ENCODE measurements at regions not wholly inside any gene's neighbourhood (a gene's known extent, or its start where the extent isn't known, plus 50 kb on each side); places are given as distances from the start of the nearest gene placed in this dataset.

DNA sequence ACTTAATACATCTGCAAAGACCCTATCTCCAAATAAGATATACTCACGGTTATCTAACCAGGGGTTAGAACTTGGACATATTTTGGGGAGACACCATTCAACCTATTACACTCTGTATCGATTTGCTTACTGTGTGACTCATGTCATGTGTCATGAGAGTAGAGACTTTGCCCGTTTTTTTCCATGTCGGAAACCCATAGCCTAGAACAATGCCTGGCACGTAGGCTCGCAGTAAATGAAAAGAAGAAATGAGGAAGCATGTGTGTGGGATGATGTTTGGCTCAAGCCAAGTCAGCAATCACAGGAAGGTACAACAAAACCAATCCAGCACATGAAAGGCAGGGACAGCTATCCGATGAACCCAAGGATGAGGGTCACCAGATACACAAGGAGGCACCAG lies 94.6 kb upstream of the DNAH5 start (continued):
- TF ChIP-seq, protein P1, sequence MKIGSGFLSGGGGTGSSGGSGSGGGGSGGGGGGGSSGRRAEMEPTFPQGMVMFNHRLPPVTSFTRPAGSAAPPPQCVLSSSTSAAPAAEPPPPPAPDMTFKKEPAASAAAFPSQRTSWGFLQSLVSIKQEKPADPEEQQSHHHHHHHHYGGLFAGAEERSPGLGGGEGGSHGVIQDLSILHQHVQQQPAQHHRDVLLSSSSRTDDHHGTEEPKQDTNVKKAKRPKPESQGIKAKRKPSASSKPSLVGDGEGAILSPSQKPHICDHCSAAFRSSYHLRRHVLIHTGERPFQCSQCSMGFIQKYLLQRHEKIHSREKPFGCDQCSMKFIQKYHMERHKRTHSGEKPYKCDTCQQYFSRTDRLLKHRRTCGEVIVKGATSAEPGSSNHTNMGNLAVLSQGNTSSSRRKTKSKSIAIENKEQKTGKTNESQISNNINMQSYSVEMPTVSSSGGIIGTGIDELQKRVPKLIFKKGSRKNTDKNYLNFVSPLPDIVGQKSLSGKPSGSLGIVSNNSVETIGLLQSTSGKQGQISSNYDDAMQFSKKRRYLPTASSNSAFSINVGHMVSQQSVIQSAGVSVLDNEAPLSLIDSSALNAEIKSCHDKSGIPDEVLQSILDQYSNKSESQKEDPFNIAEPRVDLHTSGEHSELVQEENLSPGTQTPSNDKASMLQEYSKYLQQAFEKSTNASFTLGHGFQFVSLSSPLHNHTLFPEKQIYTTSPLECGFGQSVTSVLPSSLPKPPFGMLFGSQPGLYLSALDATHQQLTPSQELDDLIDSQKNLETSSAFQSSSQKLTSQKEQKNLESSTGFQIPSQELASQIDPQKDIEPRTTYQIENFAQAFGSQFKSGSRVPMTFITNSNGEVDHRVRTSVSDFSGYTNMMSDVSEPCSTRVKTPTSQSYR (CRISPR knock-in tag; IDR thresholded peaks at IDR 0.05), result no peak
- TF ChIP-seq ZNF138 (CRISPR knock-in tag; conservative IDR thresholded peaks at IDR 0.05) (no peak), OVOL2 (CRISPR knock-in tag; IDR thresholded peaks at IDR 0.05; ENCODE audit: borderline replicate concordance) (no peak), NR3C1 (CRISPR knock-in tag; conservative IDR thresholded peaks at IDR 0.05; ENCODE audit: low read depth) (no peak), ZNF317 (CRISPR knock-in tag; IDR thresholded peaks at IDR 0.05; ENCODE audit: borderline replicate concordance, low read depth) (no peak)
- TF ChIP-seq, protein P2, sequence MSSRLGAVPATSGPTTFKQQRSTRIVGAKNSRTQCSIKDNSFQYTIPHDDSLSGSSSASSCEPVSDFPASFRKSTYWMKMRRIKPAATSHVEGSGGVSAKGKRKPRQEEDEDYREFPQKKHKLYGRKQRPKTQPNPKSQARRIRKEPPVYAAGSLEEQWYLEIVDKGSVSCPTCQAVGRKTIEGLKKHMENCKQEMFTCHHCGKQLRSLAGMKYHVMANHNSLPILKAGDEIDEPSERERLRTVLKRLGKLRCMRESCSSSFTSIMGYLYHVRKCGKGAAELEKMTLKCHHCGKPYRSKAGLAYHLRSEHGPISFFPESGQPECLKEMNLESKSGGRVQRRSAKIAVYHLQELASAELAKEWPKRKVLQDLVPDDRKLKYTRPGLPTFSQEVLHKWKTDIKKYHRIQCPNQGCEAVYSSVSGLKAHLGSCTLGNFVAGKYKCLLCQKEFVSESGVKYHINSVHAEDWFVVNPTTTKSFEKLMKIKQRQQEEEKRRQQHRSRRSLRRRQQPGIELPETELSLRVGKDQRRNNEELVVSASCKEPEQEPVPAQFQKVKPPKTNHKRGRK (CRISPR knock-in tag; IDR thresholded peaks at IDR 0.05; ENCODE audit: borderline replicate concordance), result no peak
- TF ChIP-seq, protein P3, sequence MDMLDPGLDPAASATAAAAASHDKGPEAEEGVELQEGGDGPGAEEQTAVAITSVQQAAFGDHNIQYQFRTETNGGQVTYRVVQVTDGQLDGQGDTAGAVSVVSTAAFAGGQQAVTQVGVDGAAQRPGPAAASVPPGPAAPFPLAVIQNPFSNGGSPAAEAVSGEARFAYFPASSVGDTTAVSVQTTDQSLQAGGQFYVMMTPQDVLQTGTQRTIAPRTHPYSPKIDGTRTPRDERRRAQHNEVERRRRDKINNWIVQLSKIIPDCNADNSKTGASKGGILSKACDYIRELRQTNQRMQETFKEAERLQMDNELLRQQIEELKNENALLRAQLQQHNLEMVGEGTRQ (CRISPR knock-in tag; IDR thresholded peaks at IDR 0.05), result no peak
- TF ChIP-seq, protein P4, sequence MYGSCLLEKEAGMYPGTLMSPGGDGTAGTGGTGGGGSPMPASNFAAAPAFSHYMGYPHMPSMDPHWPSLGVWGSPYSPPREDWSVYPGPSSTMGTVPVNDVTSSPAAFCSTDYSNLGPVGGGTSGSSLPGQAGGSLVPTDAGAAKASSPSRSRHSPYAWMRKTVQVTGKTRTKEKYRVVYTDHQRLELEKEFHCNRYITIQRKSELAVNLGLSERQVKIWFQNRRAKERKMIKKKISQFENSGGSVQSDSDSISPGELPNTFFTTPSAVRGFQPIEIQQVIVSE (CRISPR knock-in tag; IDR thresholded peaks at IDR 0.05; ENCODE audit: borderline replicate concordance), result no peak

DNA sequence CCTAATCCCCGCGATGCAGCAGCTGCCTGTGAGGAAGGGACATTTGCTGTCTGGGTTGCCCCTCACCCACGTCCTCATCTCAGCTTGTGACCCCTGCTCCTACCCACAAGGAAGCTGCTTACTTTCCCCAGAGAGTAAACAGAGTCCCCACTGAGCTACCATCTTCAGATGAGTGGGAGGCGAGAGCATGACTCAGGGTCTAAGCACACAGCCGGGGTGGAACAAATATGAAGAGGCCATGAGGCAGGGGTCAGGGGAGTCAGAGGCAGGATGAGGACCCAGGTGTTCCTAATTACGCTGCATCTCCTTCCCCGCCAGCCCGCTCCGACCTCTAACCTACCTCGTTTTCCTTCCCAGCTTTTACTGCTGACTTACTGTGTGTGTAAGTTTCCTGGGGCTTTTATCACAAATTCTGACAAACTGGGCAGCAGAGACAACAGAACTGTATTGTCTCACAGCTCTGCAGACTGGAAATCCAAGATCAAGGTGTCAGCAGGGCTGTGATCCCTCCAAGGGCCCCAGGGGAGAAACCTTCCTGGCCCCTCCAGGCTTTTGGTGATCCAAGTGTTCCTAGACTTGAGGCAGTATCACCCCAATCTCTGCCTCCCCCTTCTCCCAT lies 94.0 kb upstream of the DNAH5 start:
- Mint-ChIP-seq H3K27me3 (ENCODE audit: low read depth) (peaks cover 36% of the 10 kb centered on the region), H3K9me3 (peaks cover 3% of the 10 kb centered on the region; the same call in 1 of the 2 replicates), H3K27ac (no peak overlapping the region), H3K4me3 (no peak overlapping the region), H3K4me1 (peaks cover 58% of the 10 kb centered on the region), H3K36me3 (no peaks in the 10 kb centered on the region)
- POLR2A ChIA-PET, result no interaction called here
- no peak for ATAC-seq
- CTCF ChIA-PET, result interaction anchor here (0.9 kb wide), 1 partner anchor 232 kb away, joined by 4 read pairs; no protein-coding TSS in a partner anchor
- TF ChIP-seq FOXJ3 (CRISPR knock-in tag; IDR thresholded peaks at IDR 0.05; ENCODE audit: borderline replicate concordance) (no peak), FOXP1 (CRISPR knock-in tag; IDR thresholded peaks at IDR 0.05; ENCODE audit: borderline replicate concordance) (no peak), TP53 (CRISPR knock-in tag; IDR thresholded peaks at IDR 0.05) (no peak), SMAD4 (CRISPR knock-in tag; IDR thresholded peaks at IDR 0.05) (no peak), HMGA2 (CRISPR knock-in tag; IDR thresholded peaks at IDR 0.05) (no peak), ZBTB21 (CRISPR knock-in tag; IDR thresholded peaks at IDR 0.05; ENCODE audit: borderline replicate concordance) (no peak), FOXK1 (CRISPR knock-in tag; IDR thresholded peaks at IDR 0.05) (no peak), TEAD4 (CRISPR knock-in tag; IDR thresholded peaks at IDR 0.05) (no peak), MXD4 (CRISPR knock-in tag; IDR thresholded peaks at IDR 0.05; ENCODE audit: borderline replicate concordance) (no peak), ETV6 (CRISPR knock-in tag; IDR thresholded peaks at IDR 0.05) (no peak), PRRX2 (CRISPR knock-in tag; IDR thresholded peaks at IDR 0.05) (no peak), EMX1 (CRISPR knock-in tag; IDR thresholded peaks at IDR 0.05) (no peak), SP1 (CRISPR knock-in tag; conservative IDR thresholded peaks at IDR 0.05) (no peak)
- TF ChIP-seq, protein P5, sequence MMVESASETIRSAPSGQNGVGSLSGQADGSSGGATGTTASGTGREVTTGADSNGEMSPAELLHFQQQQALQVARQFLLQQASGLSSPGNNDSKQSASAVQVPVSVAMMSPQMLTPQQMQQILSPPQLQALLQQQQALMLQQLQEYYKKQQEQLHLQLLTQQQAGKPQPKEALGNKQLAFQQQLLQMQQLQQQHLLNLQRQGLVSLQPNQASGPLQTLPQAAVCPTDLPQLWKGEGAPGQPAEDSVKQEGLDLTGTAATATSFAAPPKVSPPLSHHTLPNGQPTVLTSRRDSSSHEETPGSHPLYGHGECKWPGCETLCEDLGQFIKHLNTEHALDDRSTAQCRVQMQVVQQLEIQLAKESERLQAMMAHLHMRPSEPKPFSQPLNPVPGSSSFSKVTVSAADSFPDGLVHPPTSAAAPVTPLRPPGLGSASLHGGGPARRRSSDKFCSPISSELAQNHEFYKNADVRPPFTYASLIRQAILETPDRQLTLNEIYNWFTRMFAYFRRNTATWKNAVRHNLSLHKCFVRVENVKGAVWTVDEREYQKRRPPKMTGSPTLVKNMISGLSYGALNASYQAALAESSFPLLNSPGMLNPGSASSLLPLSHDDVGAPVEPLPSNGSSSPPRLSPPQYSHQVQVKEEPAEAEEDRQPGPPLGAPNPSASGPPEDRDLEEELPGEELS (CRISPR knock-in tag; IDR thresholded peaks at IDR 0.05), result no peak
- TF ChIP-seq, protein P3 (CRISPR knock-in tag; IDR thresholded peaks at IDR 0.05), result no peak
- TF ChIP-seq, protein P2 (CRISPR knock-in tag; IDR thresholded peaks at IDR 0.05; ENCODE audit: borderline replicate concordance), result no peak
- TF ChIP-seq, protein P6, sequence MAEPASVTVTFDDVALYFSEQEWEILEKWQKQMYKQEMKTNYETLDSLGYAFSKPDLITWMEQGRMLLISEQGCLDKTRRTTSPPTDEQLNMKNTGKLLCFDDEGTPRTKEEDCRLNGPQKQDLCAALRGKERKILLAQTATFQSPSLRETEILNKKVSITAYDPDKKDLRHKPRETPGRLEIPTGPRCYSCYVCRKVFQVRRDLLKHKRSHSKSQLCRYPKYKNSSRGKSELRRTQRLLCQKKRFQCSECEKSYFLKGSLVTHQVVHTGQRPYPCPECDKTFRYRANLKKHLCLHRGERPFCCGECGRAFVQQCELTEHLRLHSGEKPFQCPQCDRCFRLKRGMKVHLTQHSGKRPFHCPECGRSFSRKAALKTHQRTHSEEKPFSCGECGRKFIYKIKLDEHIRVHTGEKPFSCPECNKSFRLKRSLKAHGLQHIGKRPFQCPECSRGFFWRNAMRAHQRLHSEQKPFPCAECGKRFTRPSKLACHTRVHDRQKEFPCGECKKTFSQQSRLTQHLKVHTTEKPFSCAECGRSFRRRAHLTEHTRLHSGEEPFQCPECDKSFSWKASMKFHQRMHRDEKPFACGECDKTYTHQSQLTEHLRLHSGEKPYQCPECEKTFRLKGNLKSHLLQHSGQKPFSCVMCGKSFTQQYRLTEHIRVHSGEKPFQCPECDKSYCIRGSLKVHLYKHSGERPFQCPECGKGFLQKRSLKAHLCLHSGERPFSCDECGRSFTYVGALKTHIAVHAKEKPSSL (CRISPR knock-in tag; conservative IDR thresholded peaks at IDR 0.05), result no peak
- no peak for DNase-seq (ENCODE audit: low spot score)

All from WTC11 (cell line).